Prostate gland (tissue), 2 donors: ENCODE measurements at regions not wholly inside any gene's neighbourhood (a gene's known extent, or its start where the extent isn't known, plus 50 kb on each side); places are given as distances from the start of the nearest gene placed in this dataset.
"Not testable (repeated sequence)": the region's sequence is repeated elsewhere in the genome, so short reads cannot be mapped to it uniquely, and the experiment has no call there.

ENCODE experiments used
- DNase-seq: peaks from one replicate; pipeline ENCODE4 v3.0.0-alpha.2; 2019; ENCODE audit warnings: low spot score
- H3K27ac ChIP-seq, 2 donors: fragments of 200-600 bp; sonication (generic); 2 replicates each; pipeline ENCODE4 v1.5.1; 2017 to 2019
- H3K27me3 ChIP-seq: fragments of 200-600 bp; sonication (generic); replicated peaks from 2 replicates; pipeline ENCODE4 v1.5.1; 2019; ENCODE audit not compliant: insufficient read depth
- H3K36me3 ChIP-seq, 2 donors: fragments of 200-600 bp; sonication (generic); 1 replicate in 1 of 2; 2 replicates in 1 of 2; pipeline versions ENCODE4 v1.5.1 to v1.8.1; 2017 to 2019
- H3K4me1 ChIP-seq: fragments of 200-600 bp; sonication (generic); replicated peaks from 2 replicates; pipeline ENCODE4 v1.5.1; 2019
- H3K4me3 ChIP-seq, 2 donors: fragments of 200-600 bp; sonication (generic); 2 replicates each; pipeline ENCODE4 v1.5.1; 2017 to 2019
- H3K9me3 ChIP-seq: fragments of 200-600 bp; sonication (generic); 2 replicates; pipeline ENCODE4 v1.5.1; 2017
- CTCF ChIP-seq, 4 experiments: fragments of 200-600 bp in 2 of 4; fragments of 450-650 bp in 2 of 4; sonication (generic) in 2 of 4; IDR thresholded peaks; 1 replicate in 3 of 4; 2 replicates in 1 of 4; pipeline ENCODE4 v1.5.1; 2016 to 2019; ENCODE audit warnings: antibody characterized with exemption in 4 of 4, mild to moderate bottlenecking in 2 of 4, moderate library complexity in 2 of 4
- POLR2A ChIP-seq: fragments of 450-650 bp; IDR thresholded peaks from one replicate; pipeline ENCODE4 v1.6.1; 2016; ENCODE audit warnings: antibody characterized with exemption, mild to moderate bottlenecking
- POLR2AphosphoS5 ChIP-seq: sonication (generic); formaldehyde crosslinking; IDR thresholded peaks from one replicate; pipeline ENCODE4 v1.6.1; 2017; ENCODE audit warnings: antibody characterized with exemption
- WGBS: methylation state at CpG from one replicate; pipeline ENCODE4 v1.1.5; 2018; 5-methylcytosine and 5-hydroxymethylcytosine counted together
- intact Hi-C: fragments of 100-400 bp; cut with DNase I; formaldehyde crosslinking; loops from one replicate; pipeline ENCODE4 v1.14.2; 2022

DNA sequence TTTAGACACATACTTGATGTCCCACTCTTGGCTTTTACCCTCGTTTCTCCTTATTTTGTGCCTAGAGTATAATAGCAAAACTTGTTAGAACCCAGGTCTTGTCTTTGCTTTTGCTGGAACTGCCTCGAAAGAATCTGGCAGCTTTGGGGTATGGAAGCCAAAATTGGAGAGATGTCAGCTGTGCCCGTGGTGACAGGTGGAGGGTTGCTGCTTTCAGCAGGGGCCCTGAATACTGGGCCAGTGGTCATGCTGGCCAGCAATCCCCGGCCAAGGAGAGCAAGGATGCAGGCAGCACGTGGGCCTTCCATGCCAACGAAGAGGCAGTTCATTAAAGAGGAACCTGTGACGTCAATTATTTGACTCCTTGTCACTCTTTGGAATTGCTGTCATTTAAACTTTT, 181.1 kb downstream of the HIPK3 start:
- Histone ChIP-seq H3K36me3 (no peaks in the 10 kb centered on the region), H3K27ac (no peak overlapping the region), H3K4me3 (no peak overlapping the region), H3K4me1 (no peaks in the 10 kb centered on the region), H3K9me3 (no peaks in the 10 kb centered on the region), H3K27me3 (no peaks in the 10 kb centered on the region)
- DNase-seq, result no peak
- 55% methylated on average over 7 of the region's 7 CpGs for WGBS
- intact Hi-C loops, result no loop called here
- no peak for TF ChIP-seq POLR2AphosphoS5
- TF ChIP-seq CTCF (IDR thresholded peaks at IDR 0.05), result no peak
- no peak for TF ChIP-seq POLR2A

- intact Hi-C loops, result no loop called here
- H3K4me1 ChIP-seq, result no peaks in the 10 kb centered on the region
- H3K27me3 ChIP-seq, result no peaks in the 10 kb centered on the region
- H3K36me3 ChIP-seq, result no peaks in the 10 kb centered on the region
- no peak overlapping the region for H3K4me3 ChIP-seq
- DNase-seq, result no peak
- H3K9me3 ChIP-seq, result no peaks in the 10 kb centered on the region
- no peak overlapping the region for H3K27ac ChIP-seq
- 100% methylated on average over 1 of the region's 1 CpG for WGBS
- no peak for TF ChIP-seq POLR2AphosphoS5
- no peak for TF ChIP-seq CTCF (IDR thresholded peaks at IDR 0.05)
- no peak for TF ChIP-seq POLR2A
Observed at GRCh38 chr11:33437529-33437928, 180.3 kb downstream of the HIPK3 start.

DNA sequence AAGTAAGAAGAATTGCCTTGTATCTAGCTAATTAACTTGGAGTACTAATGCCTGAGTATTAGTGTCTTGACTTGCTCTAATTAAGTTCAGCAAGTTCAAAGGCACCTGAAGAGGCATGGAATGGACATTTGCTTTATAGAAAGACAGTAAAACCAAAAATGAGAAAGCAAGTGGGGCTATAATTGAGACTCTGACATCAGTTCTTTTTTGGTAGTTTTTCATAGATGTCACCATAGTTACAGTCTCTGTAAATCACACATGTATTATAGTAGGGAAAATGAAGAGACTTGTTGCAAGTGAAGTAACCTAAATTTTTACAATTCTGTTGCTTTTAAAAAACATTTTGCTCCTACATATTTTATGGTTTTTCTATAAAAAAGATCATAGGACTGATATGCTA, 178.0 kb downstream of the HIPK3 start:
- no peak for DNase-seq
- TF ChIP-seq POLR2A (no peak), POLR2AphosphoS5 (no peak), CTCF (IDR thresholded peaks at IDR 0.05) (no peak)
- Histone ChIP-seq H3K4me1 (no peaks in the 10 kb centered on the region), H3K27me3 (no peaks in the 10 kb centered on the region), H3K4me3 (no peak overlapping the region), H3K27ac (no peak overlapping the region), H3K36me3 (no peaks in the 10 kb centered on the region), H3K9me3 (no peaks in the 10 kb centered on the region)
- intact Hi-C loops, result no loop called here

DNA sequence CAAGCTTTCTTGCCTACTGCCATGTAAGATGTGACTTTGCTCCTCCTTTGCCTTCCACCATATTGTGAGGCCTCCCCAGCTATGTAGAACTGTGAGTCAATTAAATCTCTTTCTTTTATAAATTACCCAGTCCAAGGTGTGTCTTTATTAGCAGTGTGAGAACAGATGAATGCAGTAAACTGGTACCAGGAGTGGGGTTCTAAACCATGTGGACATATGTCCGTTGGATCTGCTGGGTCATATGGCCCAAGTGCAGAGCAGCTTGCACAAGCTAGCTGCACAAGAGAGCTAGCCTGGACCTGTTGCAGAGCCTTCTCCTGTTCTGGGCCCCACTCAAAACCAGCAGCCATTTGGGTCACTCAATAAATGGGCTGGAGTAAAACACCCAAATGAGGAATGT, 177.1 kb downstream of the HIPK3 start:
- intact Hi-C loops, result no loop called here
- H3K4me3 ChIP-seq, result no peak overlapping the region
- no peaks in the 10 kb centered on the region for H3K9me3 ChIP-seq
- no peak overlapping the region for H3K27ac ChIP-seq
- H3K4me1 ChIP-seq, result no peaks in the 10 kb centered on the region
- WGBS, result 89% methylated on average over 1 of the region's 1 CpG
- no peak for TF ChIP-seq POLR2A
- TF ChIP-seq POLR2AphosphoS5, result no peak
- TF ChIP-seq CTCF (IDR thresholded peaks at IDR 0.05), result no peak
- H3K27me3 ChIP-seq, result no peaks in the 10 kb centered on the region
- no peaks in the 10 kb centered on the region for H3K36me3 ChIP-seq
- no peak for DNase-seq

- H3K27me3 ChIP-seq, H3K4me3 ChIP-seq, DNase-seq, H3K9me3 ChIP-seq, H3K36me3 ChIP-seq, H3K27ac ChIP-seq, H3K4me1 ChIP-seq, intact Hi-C loops: not testable (repeated sequence)
- WGBS, result 91% methylated on average over 7 of the region's 7 CpGs
Observed at GRCh38 chr11:33428435-33428834, 171.3 kb downstream of the HIPK3 start.
